Kidney glomerular epithelial cell (primary cell): ENCODE measurements at regions not wholly inside any gene's neighbourhood (a gene's known extent, or its start where the extent isn't known, plus 50 kb on each side); places are given as distances from the start of the nearest gene placed in this dataset.
A peak's percentile ranks its signal among the peaks of the same experiment; 100 is the strongest.
"Not testable (repeated sequence)": the region's sequence is repeated elsewhere in the genome, so short reads cannot be mapped to it uniquely, and the experiment has no call there.

ENCODE experiments used
- DNase-seq: peaks from one replicate; lab custom pipeline; 2025; lab: John Stamatoyannopoulos, UW

DNA sequence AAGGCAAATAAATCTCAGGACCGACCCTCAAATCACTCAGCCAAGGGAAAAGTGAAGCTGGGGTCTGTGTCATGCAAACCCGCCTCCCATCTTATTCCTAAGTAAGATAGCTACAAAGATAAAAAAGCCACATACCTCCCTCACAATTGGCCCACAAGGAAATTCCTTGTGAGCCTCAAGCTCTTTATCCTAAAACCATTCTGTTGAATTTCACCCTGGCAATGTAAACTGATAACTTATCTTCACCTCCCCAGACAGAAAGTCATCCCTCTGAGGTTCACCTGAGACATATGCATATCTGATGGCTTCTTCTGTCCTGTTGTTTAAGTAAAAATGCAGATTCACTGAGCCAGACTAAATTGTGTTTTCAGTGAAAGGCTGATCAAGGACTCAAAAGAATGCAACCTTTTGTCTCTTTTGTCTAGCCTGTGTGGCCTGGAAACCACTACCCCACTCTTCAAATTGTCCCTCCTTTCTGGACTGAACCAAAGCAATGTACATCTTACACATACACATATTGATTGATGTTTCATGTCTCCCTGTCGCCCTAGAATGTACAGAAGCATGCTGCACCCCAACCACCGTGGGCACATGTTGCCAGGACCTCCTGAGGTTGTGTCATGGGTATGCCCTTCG lies 91.3 kb downstream of the MFAP3L start:
- DNase-seq: no peak

GRCh38 chr4:169933531-169933930 lies 92.7 kb downstream of the MFAP3L start:
- DNase-seq: no peak

DNA sequence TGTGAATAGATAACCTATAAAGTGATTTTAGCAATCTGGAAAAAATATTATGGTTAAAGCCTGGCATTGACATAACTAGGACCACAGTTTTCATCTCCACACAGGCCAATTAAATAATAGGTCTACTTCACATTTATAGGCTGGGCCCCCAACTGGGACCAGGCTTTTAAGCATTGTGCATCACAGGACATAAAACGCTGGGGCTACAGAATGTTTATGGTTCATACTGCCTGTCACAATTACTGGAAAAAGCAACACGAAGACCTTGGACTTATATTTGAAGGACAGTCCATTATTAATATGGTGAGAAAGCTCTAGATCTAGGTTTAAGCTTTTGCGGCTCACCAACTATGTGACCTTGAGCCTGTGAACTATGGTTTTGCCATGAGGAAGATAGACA lies 94.2 kb downstream of the MFAP3L start:
- DNase-seq: no peak

- not testable (repeated sequence) for DNase-seq
Measured at GRCh38 chr4:169930755-169931154, 95.4 kb downstream of the MFAP3L start.

- DNase-seq: no peak
Measured at GRCh38 chr4:169927280-169927679, 98.9 kb downstream of the MFAP3L start.

GRCh38 chr4:169925678-169926077 lies 100.5 kb downstream of the MFAP3L start:
- DNase-seq: no peak

DNA sequence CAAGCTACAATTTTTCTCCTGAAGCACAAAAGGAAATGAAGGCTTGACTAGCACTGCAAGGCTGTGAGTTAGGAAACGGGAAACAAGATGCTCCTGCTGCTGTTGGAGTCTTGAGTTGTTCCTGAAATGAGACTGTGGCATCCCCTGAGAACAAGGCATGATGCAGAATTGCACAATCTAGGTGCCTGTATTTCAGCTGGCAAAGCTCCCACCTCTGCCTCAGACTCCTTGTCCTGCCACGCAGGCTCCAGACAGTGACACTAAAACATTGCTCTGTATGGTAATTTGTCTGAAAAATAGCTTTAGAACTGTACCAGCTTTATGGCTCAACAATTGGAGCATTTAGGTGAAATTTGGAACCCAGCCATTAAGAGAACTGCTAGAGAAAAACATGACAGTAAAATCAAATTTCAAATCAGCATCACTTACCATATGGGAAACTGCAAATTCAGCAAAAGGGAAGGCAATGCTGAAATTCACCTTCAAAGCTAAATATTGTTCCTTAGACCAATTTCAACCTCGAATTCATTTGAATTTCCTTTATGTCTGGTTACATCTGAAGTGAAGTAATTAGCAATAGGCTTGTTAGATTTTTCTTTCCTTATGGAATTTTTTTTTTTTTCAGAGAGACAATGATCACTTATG lies 103.4 kb downstream of the MFAP3L start:
- no peak for DNase-seq

- DNase-seq: no peak
Measured at GRCh38 chr4:169921732-169922131, 104.5 kb downstream of the MFAP3L start.

DNA sequence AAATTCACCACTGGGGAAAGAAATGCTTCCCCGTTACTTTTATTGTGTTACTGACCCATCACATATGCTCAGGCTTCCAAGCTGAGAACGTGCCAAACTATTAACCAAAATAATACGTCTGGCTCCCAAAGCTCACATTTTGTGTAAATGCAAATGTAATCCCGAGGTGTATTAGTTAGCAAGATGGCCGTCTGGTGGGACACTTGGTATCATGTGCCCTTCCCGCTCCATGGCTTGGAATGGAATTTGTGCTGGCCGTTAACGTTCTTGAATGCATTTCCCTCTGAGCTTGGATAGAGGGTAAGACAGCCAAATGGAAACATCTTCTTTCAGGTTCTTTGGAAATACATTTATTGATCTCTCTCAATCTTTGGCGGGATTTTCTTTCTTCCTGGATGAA lies 105.0 kb downstream of the MFAP3L start:
- no peak for DNase-seq

GRCh38 chr4:169919194-169920124 lies 106.7 kb downstream of the MFAP3L start:
- DNase-seq: not testable (repeated sequence)

GRCh38 chr4:169915545-169915944 lies 110.7 kb downstream of the MFAP3L start:
- DNase-seq: no peak

- DNase-seq: no peak
Measured at GRCh38 chr4:169914866-169915265, 111.3 kb downstream of the MFAP3L start.

- DNase-seq: no peak
Measured at GRCh38 chr4:169912996-169913395, 113.2 kb downstream of the MFAP3L start.

GRCh38 chr4:169909897-169910296 lies 116.3 kb downstream of the MFAP3L start:
- no peak for DNase-seq

- no peak for DNase-seq
Measured at GRCh38 chr4:169909479-169909878, 116.7 kb downstream of the MFAP3L start.

DNA sequence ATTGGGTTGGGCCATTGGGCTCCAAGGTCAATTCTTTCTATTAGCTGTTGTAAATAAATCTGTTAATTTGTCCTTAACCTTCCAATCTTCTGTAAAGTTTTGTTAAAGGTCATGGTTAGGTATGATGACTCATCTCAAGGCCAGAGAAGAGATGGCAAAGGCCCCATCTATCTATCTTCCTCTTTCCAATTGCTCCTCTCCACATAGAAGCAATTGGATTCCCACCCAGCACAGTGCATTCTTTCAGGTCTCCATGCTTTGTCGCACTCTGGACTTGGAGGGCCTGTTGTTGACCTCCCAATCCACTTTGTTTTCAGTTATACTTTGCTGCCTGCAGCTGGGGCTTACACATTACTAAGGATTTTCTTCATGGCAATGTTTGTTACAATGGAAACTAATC lies 118.5 kb downstream of the MFAP3L start:
- no peak for DNase-seq

DNA sequence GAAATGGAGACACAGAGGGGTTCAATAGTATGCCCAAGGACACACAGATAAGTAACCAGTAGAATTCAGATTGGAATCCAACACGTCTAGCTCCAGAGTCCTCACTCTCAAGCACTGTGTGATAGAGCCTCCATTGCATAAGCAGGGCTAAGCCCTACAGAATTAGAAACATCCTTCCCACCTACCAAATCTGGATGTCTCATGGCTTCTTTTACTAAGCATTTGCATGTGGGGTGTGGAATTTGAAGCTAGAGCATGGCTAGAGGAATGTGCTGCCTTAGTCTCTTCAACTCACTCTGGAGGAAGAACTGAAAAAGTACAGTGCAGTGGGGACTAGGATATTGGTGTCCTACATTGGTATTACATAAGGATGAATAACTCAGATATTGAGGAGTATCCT lies 119.4 kb downstream of the MFAP3L start:
- DNase-seq: no peak

- DNase-seq: peak; percentile 32
Measured at GRCh38 chr4:169906104-169906503, 120.1 kb downstream of the MFAP3L start.

DNA sequence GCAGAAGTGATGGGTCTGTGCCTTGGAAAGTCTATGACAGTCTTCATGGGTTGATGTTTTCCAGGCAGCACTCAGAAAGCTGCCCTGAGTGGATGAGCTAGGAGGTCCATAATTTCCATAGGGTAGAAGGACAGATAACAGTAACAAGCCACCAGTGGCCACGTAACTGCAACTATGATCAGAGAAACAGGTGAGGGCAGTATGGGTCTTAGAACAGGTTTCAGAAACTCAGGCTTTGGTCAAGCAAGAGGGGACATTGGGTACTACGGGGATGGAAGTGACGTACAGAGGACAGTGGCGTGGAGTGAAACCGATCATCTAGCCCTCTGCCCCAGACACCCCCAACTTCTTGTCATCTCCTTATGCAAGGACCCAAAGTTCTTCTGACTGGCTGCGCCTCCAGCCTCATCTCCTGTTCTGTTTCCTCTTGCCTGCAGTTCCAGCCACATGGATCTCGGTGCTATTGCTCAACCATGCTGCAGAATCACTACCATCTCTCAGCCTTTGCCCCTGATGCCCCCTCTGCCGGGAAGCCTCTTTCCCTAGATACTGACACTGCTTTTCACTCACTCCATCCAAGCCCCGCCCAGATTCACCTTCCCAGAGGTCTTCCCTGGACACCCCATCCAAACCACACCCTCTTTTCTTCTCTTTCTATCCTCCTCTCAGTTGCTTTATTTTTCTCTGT lies 123.4 kb downstream of the MFAP3L start:
- DNase-seq: no peak

DNA sequence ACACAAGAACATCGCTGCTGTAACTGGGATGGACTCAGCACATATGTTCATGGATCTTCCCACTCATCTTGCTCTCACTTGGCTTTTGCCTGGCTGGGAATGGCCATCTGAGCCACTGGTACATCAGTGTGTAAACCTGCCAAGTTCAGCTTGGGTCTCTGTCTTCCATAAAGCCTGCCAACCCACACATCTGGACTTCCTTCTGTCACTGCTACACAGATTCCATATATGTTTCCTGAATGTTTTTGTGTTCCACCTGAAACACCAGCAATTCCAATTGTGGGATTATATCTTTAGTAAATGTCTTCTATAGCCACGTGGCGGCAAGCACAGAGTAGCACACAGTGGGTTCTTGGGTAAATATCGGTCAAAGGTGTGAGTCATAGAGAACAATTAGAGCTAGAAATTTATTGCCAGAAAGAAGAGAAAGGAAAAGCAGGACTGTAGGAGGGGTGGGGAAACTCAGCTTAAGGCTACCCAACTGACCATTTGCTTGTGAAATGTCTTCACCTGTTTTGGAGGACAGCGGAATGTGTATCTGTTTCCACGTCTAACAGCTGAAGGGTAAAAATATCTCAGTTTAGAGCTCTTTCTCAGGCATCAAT lies 125.9 kb downstream of the MFAP3L start:
- DNase-seq: no peak

DNA sequence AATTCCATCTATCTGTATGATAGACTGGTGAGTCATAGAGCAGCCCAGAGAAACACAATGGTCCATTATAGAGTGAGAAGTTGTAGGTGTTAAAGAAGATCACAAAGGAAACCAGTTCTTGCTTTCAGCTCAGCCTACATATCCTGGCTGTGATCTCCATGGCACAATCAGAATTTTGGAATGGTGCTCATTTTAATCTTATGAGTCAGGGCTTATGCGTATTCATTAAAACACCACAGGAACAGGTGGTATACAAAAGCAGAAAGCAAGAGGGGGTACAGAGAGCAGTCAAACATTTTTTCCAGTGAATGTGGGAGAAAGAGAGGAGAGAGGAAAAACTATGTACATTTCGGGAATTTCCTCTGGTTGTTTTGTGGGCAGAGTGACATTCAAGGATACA lies 126.9 kb downstream of the MFAP3L start:
- DNase-seq: no peak

- no peak for DNase-seq
Measured at GRCh38 chr4:169898095-169898494, 128.1 kb downstream of the MFAP3L start.
